HG02678 (cell line): ENCODE measurements at regions not wholly inside any gene's neighbourhood (a gene's known extent, or its start where the extent isn't known, plus 50 kb on each side); places are given as distances from the start of the nearest gene placed in this dataset.
A peak's percentile ranks its signal among the peaks of the same experiment; 100 is the strongest.
"Not testable (repeated sequence)": the region's sequence is repeated elsewhere in the genome, so short reads cannot be mapped to it uniquely, and the experiment has no call there.

Experiments used
- ATAC-seq: cut with Tn5 transposase; IDR thresholded peaks from one replicate; pipeline ENCODE4 v1.9.1; 2021; ENCODE audit warnings: mild to moderate bottlenecking, moderate library complexity; ENCODE audit not compliant: unreplicated experiment

DNA sequence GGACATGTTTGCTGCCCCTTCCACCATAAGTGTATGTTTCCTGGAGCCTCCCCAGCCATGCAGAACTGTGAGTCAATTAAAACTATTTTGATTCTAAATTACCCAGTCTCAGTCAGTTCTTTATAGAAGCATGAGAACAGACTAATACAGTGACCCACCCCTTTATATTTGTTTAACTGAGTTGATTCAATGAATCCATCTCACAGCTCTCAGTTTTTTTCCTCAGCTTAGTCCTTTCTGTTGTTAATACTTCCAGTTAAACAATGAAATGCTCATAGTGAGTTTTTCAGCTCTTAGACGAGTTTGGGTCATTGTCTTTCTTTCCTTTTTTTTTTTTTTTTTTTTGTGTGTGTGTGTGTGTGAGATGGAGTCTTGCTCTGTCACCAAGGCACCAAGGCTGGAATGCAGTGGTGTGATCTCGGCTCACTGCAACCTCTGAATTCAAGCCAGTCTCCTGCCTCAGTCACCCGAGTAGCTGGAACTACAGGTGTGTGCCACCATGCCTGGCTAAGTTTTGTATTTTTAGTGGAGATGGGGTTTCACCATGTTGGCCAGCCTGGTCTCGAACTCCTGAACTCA, 627.4 kb downstream of the SPATA31A7 start:
- not testable (repeated sequence) for ATAC-seq

DNA sequence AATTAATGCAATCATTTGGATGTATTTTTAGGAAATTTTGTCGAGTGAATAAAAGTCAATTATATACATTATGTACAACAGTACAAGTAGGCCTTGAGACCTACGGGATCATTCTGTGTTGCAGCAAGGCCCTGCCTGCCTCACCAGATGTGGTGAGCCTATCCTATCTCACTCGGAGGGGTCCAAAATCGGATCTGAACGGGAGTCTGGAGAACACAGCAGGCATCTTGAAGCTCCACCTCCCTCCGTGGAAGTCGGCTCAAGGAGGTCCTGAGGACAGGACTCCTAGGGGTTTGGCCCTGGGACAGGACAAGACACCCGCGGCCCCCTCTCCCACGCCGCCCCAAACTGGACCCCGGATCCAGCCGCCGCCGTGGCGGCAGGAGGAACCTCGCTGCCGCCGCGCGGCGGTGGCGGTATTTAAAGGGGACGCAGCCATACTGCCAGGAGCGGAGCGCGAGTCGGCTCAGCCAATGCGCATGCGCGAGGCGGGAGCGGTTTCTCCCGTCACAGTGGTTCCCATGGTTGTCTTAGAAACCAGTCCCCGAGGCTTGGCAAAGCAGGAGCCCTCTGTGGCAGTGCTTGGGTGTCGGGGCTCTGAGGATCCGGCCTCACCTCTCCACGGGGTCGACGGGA, 663.9 kb downstream of the SPATA31A7 start:
- ATAC-seq = peak; percentile 80

DNA sequence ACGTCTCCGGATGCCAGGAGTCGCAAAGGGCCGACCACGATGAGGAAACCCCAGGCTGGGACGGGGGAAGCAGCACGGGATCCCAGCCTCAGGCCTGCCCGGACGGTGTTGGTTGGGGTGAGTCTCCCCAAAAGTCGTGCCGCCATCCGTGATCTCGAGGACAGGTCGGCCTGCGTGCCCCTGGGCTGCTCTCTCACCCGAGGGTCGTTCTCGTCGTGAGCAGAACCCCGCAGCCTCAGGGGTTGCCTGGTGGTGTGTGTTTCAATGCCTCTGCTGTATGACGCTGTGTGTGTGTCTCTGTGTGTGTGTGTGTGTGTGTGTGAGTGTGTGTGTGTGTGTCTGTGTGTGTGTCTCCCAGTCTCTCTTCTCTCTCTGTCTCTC, 664.4 kb downstream of the SPATA31A7 start:
- not testable (repeated sequence) for ATAC-seq

DNA sequence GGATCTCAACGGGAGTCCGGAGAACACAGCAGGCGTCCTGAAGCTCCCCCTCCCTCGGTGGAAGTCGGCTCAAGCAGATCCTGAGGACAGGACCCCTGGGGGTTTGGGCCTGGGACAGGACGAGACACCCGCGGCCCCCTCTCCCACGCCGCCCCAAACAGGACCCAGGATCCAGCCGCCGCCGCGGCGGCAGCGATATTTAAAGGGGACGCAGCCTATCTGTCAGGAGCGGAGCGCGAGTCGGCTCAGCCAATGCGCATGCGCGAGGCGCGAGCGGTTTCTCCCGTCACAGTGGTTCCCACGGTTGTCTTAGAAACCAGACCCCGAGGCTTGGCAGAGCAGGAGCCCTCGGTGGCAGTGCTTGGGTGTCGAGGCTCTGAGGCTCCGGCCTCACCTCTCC, 666.4 kb downstream of the SPATA31A7 start:
- ATAC-seq = peak; percentile 68

DNA sequence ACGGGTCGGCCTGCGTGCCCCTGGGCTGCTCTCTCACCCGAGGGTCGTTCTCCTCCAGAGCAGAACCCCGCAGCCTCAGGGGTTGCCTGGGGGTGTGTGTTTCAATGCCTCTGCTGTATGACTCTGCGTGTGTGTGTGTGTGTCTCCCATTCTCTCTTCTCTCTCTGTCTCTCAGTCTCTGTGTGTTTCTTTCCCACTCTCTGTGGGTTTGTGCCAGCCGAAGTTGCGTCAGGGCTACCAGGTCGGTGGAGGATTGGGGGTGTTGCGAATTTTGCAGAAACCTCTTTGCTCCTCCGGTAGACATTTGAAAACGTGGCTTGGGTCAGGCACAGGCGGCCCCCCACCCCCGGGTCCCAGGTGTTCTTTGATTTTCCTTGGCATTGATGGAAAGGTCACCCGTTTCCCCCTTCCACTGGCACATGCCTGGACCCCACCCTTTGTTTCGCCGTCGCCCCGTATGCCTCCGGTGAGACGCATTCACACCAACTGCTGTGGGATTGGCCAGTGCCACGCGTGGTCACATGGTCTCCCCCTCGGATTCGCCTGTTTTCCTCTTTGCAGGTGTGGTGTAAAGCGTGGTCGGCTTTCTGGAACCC, 667.1 kb downstream of the SPATA31A7 start:
- ATAC-seq = not testable (repeated sequence)

DNA sequence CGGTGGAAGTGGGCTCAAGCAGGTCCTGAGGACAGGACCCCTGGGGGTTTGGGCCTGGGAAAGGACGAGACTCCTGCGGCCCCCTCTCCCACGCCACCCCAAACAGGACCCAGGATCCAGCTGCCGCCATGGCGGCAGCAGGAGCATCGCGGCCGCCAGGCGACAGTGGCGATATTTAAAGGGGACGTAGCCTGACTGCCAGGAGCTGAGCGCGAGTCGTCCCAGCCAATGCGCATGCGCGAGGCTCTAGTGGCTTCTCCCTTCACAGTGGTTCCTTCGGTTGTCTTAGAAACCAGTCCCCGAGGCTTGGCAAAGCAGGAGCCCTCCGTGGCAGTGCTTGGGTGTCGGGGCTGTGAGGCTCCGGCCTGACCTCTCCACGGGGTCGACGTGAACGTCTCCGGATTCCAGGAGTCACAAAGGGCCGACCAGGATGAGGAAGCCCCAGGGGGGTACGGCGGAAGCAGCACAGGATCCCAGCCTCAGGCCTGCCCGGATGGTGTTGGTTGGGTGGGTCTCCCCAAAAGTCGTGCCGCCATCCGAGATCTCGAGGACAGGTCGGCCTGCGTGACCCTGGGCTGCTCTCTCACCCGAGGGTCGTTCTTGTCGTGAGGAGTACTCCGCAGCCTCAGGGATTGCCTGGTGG, 668.0 kb downstream of the SPATA31A7 start:
- peak; percentile 87 for ATAC-seq

DNA sequence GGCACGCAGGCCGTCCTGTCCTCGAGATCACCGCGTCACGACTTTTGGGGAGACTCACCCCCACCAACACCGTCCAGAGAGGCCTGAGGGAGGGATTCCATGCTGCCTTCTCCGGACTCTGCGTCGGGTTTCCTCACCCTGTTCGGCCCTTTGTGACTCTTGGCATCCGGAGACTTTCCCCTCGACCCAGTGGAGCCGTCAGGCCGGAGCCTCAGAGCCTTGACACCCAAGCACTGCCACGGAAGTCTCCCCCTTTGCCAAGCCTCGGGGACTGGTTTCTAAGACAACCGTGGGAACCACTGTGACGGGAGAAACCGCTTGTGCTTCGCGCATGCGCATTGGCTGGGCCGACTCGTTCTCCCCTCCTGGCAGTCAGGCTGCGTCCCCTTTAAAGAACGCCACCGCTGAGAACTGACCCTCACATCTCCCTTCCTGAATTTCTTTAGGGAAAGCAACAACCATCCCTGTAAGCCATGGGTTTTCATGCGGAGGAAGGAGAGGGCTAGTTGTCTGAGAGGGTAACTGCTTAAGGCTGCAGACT, 672.7 kb downstream of the SPATA31A7 start:
- peak; percentile 60 for ATAC-seq

DNA sequence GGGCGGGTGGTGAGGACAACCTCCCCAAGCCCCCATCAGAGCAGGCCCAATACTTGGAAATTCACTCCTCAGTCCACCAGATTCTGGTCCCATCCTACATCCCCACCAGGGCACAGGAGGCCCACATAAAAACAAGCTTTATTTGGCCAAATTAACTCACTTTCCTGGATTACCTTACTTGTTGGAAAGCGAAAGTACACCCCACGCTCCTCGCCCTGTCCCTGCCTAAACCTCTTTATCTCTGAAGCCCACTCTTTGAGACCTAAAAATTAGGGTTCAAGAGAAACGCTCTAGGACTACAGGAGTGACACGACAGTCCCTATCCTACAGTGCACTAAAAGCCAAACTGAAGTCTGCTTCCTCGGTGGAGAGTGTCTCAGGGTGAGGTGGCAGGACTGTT, 674.6 kb downstream of the SPATA31A7 start:
- not testable (repeated sequence) for ATAC-seq

DNA sequence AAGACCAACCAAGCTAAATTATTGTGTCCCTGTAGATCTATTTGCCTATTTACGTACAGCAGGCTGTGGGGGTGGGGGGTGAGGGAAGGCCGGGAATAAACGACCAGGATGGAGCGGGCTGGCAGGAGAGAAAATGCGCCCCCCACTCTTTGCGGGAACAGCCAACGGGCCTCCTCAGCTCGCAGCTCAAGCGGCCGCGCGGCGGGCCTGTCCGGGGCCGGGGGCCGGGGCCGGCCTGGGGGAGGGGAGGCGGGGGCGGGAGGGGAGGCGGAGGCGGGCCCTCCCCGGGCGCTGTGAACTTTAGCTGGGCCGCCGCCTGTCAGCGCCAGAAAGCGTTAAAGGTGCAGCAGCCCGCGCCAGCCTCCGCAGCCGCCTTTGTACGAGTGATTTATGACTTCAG, 679.1 kb downstream of the SPATA31A7 start:
- ATAC-seq = not testable (repeated sequence)

DNA sequence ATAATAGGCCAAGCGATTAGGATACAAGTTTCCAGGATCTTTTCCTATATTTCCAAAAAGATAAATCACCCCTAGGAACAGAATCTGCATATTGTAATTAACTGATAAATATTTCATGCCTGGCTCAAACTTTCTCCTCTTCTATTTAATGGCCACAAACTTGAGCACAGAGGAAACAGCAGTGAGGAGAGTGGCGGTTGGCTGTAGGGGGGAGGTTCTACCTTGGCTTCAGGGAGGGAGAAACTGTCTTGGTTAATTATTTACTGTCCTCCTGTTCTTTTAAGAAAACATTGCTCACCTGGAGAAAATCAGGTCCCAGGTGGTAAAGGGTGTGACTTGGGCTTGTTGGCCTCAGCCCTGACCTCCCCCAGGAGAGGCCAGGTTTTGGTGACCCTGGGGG, 682.5 kb downstream of the SPATA31A7 start:
- ATAC-seq = not testable (repeated sequence)
